IMR-90 (cell line): ENCODE measurements at regions not wholly inside any gene's neighbourhood (a gene's known extent, or its start where the extent isn't known, plus 50 kb on each side); places are given as distances from the start of the nearest gene placed in this dataset.

Experiments used
- ATAC-seq: fragments of 200-7000 bp; cut with Tn5 transposase; 2 replicates; pipeline ENCODE4 v1.9.1; 2020; ENCODE audit warnings: low read depth, mild to moderate bottlenecking, moderate library complexity
- BruUV-seq: library from RNA; stranded (reverse); fragments of 400-500 nt; replicated peaks from 2 replicates; lab custom pipeline; 2021; lab: Mats Ljungman, UMichigan
- CTCF ChIA-PET: fragments of 300-600 bp; formaldehyde crosslinking; extraction: SDS; loops from one replicate; lab custom pipeline; 2021; ENCODE audit warnings: antibody characterized with exemption; lab: Yijun Ruan, JAX
- POLR2A ChIA-PET: fragments of 300-600 bp; sonication (Branson Sonifier 250); formaldehyde crosslinking; loops from one replicate; lab custom pipeline; 2022; ENCODE audit warnings: antibody characterized with exemption; ENCODE audit not compliant: unreplicated experiment; lab: Charles Lee
- DNase-seq: peaks from one replicate; pipeline ENCODE4 v3.0.0; 2013
- H2AFZ ChIP-seq: replicated peaks from 2 replicates; pipeline ENCODE3; 2013; ENCODE audit warnings: low read length, mild to moderate bottlenecking; ENCODE audit not compliant: poor library complexity
- H2AK5ac ChIP-seq: 2 replicates; pipeline ENCODE4 v1.6.1; 2013; ENCODE audit warnings: low read depth, low read length, inconsistent platforms
- H2AK9ac ChIP-seq: replicated peaks from 2 replicates; pipeline ENCODE3; 2013; ENCODE audit warnings: mild to moderate bottlenecking, low read depth, low read length, moderate library complexity; ENCODE audit not compliant: poor library complexity
- H2BK120ac ChIP-seq: 2 replicates; pipeline ENCODE4 v1.6.1; 2013; ENCODE audit warnings: low read depth, low read length, inconsistent platforms
- H2BK15ac ChIP-seq: 3 replicates; pipeline ENCODE4 v1.6.1; 2013; ENCODE audit warnings: low read depth, low read length, inconsistent platforms
- H2BK20ac ChIP-seq: 2 replicates; pipeline ENCODE4 v1.6.1; 2013; ENCODE audit warnings: low read depth, mild to moderate bottlenecking, inconsistent platforms, low read length, moderate library complexity
- H2BK5ac ChIP-seq: 2 replicates; pipeline ENCODE4 v1.6.1; 2013; ENCODE audit warnings: mild to moderate bottlenecking, low read depth, low read length, inconsistent platforms; ENCODE audit not compliant: poor library complexity, severe bottlenecking
- H3K14ac ChIP-seq: replicated peaks from 2 replicates; pipeline ENCODE4 v1.6.1; 2013; ENCODE audit warnings: low read depth, low read length, inconsistent platforms
- H3K18ac ChIP-seq: 2 replicates; pipeline ENCODE4 v1.6.1; 2013; ENCODE audit warnings: low read depth, low read length, control low read depth
- H3K23ac ChIP-seq: 2 replicates; pipeline ENCODE4 v1.6.1; 2013; ENCODE audit warnings: low read depth, low read length, inconsistent platforms
- H3K27ac ChIP-seq: 2 replicates; pipeline ENCODE4 v1.5.1; 2013; ENCODE audit warnings: mild to moderate bottlenecking, control low read depth, low read length; ENCODE audit not compliant: insufficient read depth
- H3K27me3 ChIP-seq: 2 replicates; pipeline ENCODE4 v1.6.1; 2013; ENCODE audit warnings: low read length; ENCODE audit not compliant: control insufficient read depth, insufficient read depth
- H3K36me3 ChIP-seq: 2 replicates; pipeline ENCODE4 v1.6.1; 2013; ENCODE audit warnings: low read length, mixed read lengths; ENCODE audit not compliant: control insufficient read depth, insufficient read depth
- H3K4ac ChIP-seq: 2 replicates; pipeline ENCODE4 v1.6.1; 2013; ENCODE audit warnings: low read depth, low read length, inconsistent platforms
- H3K4me1 ChIP-seq: 2 replicates; pipeline ENCODE4 v1.6.1; 2013; ENCODE audit warnings: low read length, mixed read lengths; ENCODE audit not compliant: control insufficient read depth, insufficient read depth
- H3K4me2 ChIP-seq: 2 replicates; pipeline ENCODE4 v1.6.1; 2013; ENCODE audit warnings: low read depth, mild to moderate bottlenecking, control low read depth, low read length, moderate library complexity
- H3K4me3 ChIP-seq: 2 replicates; pipeline ENCODE4 v1.5.1; 2013; ENCODE audit warnings: low read depth, mild to moderate bottlenecking, control low read depth, low read length, moderate library complexity; ENCODE audit not compliant: insufficient read depth
- H3K56ac ChIP-seq: 2 replicates; pipeline ENCODE4 v1.6.1; 2013; ENCODE audit warnings: low read length, inconsistent platforms; ENCODE audit not compliant: insufficient read depth; ENCODE audit errors: extremely low read depth
- H3K79me1 ChIP-seq, 2 experiments: 2 replicates each; pipeline ENCODE4 v1.6.1; 2013; ENCODE audit warnings: low read length in 2 of 2, inconsistent platforms in 1 of 2, low read depth in 1 of 2
- H3K9ac ChIP-seq: 2 replicates; pipeline ENCODE4 v1.6.1; 2013; ENCODE audit warnings: low read depth, low read length, control low read depth
- H3K9me1 ChIP-seq: 2 replicates; pipeline ENCODE4 v1.6.1; 2013; ENCODE audit warnings: low read length, inconsistent platforms; ENCODE audit not compliant: insufficient read depth
- H3K9me3 ChIP-seq: 2 replicates; pipeline ENCODE4 v1.6.1; 2013; ENCODE audit warnings: low read length; ENCODE audit not compliant: control insufficient read depth, insufficient read depth
- H4K20me1 ChIP-seq: 2 replicates; pipeline ENCODE4 v1.6.1; 2013; ENCODE audit warnings: low read length, inconsistent platforms; ENCODE audit not compliant: insufficient read depth
- H4K5ac ChIP-seq: 2 replicates; pipeline ENCODE4 v1.6.1; 2013; ENCODE audit warnings: mild to moderate bottlenecking, low read depth, low read length, control low read depth
- H4K8ac ChIP-seq, 2 experiments: 2 replicates each; pipeline ENCODE4 v1.6.1; 2013; ENCODE audit warnings: low read depth in 2 of 2, low read length in 2 of 2, control low read depth in 1 of 2, inconsistent platforms in 1 of 2
- H4K91ac ChIP-seq: 2 replicates; pipeline ENCODE4 v1.6.1; 2013; ENCODE audit warnings: low read depth, low read length, inconsistent platforms; ENCODE audit not compliant: insufficient read depth
- BHLHE40 ChIP-seq: fragments of 150-350 bp; IDR thresholded peaks from 2 replicates; pipeline ENCODE4 v1.6.1; 2016; ENCODE audit warnings: mild to moderate bottlenecking, low read depth, low read length
- CEBPB ChIP-seq: IDR thresholded peaks from 2 replicates; pipeline ENCODE4 v1.6.1; 2012; ENCODE audit warnings: low read depth, low read length, improper control_type of control experiment
- FOS ChIP-seq: fragments of 150-350 bp; IDR thresholded peaks from 2 replicates; pipeline ENCODE4 v1.6.1; 2016; ENCODE audit warnings: low read depth, low read length
- MAFK ChIP-seq: IDR thresholded peaks from 2 replicates; pipeline ENCODE4 v1.6.1; 2012; ENCODE audit warnings: low read depth, low read length, improper control_type of control experiment
- NFE2L2 ChIP-seq: fragments of 150-350 bp; IDR thresholded peaks from 2 replicates; pipeline ENCODE4 v1.6.1; 2016; ENCODE audit warnings: low read depth, mild to moderate bottlenecking, low read length
- RCOR1 ChIP-seq: IDR thresholded peaks from 2 replicates; pipeline ENCODE4 v1.6.1; 2012; ENCODE audit warnings: mild to moderate bottlenecking, low read length, improper control_type of control experiment; ENCODE audit not compliant: insufficient replicate concordance
- SMC3 ChIP-seq: fragments of 150-350 bp; IDR thresholded peaks from 2 replicates; pipeline ENCODE4 v1.6.1; 2016; ENCODE audit warnings: low read depth, mild to moderate bottlenecking, antibody characterized with exemption, low read length, moderate library complexity
- WGBS, 2 experiments: methylation state at CpG; one replicate each; pipeline versions ENCODE4 v1.1.5 to v1.1.7; 2013; ENCODE audit warnings: missing lambda C conversion rate in 2 of 2; ENCODE audit not compliant: insufficient read length in 1 of 2; ENCODE audit errors: extremely low coverage in 2 of 2; 5-methylcytosine and 5-hydroxymethylcytosine counted together
- dilution Hi-C: fragments of 300-500 bp; cut with HindIII; formaldehyde crosslinking; loops from one replicate; pipeline ENCODE4 v1.14.3; 2018; ENCODE audit warnings: low sequenced_read_pairs; ENCODE audit not compliant: unreplicated experiment
- in situ Hi-C: fragments of 300-500 bp; cut with MboI; formaldehyde crosslinking; loops from 3 replicates; pipeline ENCODE4 v1.14.3; 2019; ENCODE audit warnings: low sequenced_read_pairs, inconsistent platforms, mixed read lengths
- intact Hi-C: fragments of 100-400 bp; cut with micrococcal nuclease; formaldehyde crosslinking; loops from 2 replicates; pipeline ENCODE4 v1.10.0; 2022
- TF ChIP-seq, protein P1 (sequence below): fragments of 150-350 bp; IDR thresholded peaks from 2 replicates; pipeline ENCODE4 v1.6.1; 2016; ENCODE audit warnings: low read depth, mild to moderate bottlenecking, low read length, moderate library complexity, borderline replicate concordance
- TF ChIP-seq, protein P2 (sequence below): fragments of 150-350 bp; IDR thresholded peaks from 2 replicates; pipeline ENCODE4 v1.6.1; 2017; ENCODE audit warnings: mild to moderate bottlenecking, antibody characterized with exemption, low read length, low read depth
- TF ChIP-seq, protein P3 (sequence below): conservative IDR thresholded peaks from 2 replicates; pipeline ENCODE4 v1.5.1; 2012; ENCODE audit warnings: mild to moderate bottlenecking, low read depth, low read length, improper control_type of control experiment

DNA sequence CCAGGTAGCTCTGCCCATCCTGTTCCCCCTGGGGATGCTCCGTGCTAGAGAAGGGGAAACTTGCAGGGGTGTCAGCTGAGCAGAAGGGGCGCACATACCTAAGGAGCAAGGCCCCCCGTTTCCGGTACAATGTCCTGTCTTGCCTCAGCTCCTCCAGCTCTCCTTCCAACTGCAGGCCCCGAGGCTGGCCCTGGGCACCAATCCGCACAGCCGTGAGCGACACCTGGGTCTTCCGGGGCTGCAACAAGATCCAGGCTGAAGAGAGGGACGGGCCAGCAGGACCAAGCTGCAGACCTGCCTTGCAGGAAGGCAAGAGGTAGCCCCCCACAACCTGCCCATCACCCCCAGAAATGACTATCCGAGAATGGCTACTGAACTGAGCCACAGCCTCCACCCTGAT, 102.6 kb downstream of the RMI2 start:
- dilution Hi-C loops (no loop called here), intact Hi-C loops (no loop called here), in situ Hi-C loops (no loop called here)
- ChIA-PET CTCF (no interaction called here), POLR2A (no interaction called here)
- no peak overlapping the region for H3K23ac ChIP-seq
- no peaks in the 10 kb centered on the region for H3K9me1 ChIP-seq
- no peak overlapping the region for H3K27ac ChIP-seq
- H3K36me3 ChIP-seq: no peaks in the 10 kb centered on the region
- ATAC-seq: no peak
- H3K56ac ChIP-seq: no peak overlapping the region
- H4K5ac ChIP-seq: no peak overlapping the region
- 67% methylated on average over 3 of the region's 11 CpGs; no CpG with 5 or more reads in 1 of the 2 experiments for WGBS, 2 experiments
- no peaks in the 10 kb centered on the region for H3K79me1 ChIP-seq
- no peaks in the 10 kb centered on the region for H3K4me1 ChIP-seq
- no peak overlapping the region for H2BK120ac ChIP-seq
- no peak for DNase-seq
- H3K4ac ChIP-seq: no peak overlapping the region
- no peak overlapping the region for H3K9ac ChIP-seq
- BruUV-seq: no TSS peak
- H3K14ac ChIP-seq: no peak overlapping the region
- no peak overlapping the region for H4K8ac ChIP-seq
- no peaks in the 10 kb centered on the region for H3K9me3 ChIP-seq
- no peak overlapping the region for H3K4me2 ChIP-seq
- no peak overlapping the region for H3K18ac ChIP-seq
- H2BK15ac ChIP-seq: no peak overlapping the region
- no peaks in the 10 kb centered on the region for H4K20me1 ChIP-seq
- H4K91ac ChIP-seq: no peak overlapping the region
- no peak overlapping the region for H3K4me3 ChIP-seq
- no peak overlapping the region for H2BK20ac ChIP-seq
- H2AFZ ChIP-seq: no peak overlapping the region
- H3K27me3 ChIP-seq: peaks cover 36% of the 10 kb centered on the region
- no peak overlapping the region for H2AK5ac ChIP-seq
- H2AK9ac ChIP-seq: peak overlapping the region; percentile 50
- H2BK5ac ChIP-seq: no peak overlapping the region
- TF ChIP-seq RCOR1: no peak
- TF ChIP-seq CEBPB: no peak
- TF ChIP-seq, protein P1, sequence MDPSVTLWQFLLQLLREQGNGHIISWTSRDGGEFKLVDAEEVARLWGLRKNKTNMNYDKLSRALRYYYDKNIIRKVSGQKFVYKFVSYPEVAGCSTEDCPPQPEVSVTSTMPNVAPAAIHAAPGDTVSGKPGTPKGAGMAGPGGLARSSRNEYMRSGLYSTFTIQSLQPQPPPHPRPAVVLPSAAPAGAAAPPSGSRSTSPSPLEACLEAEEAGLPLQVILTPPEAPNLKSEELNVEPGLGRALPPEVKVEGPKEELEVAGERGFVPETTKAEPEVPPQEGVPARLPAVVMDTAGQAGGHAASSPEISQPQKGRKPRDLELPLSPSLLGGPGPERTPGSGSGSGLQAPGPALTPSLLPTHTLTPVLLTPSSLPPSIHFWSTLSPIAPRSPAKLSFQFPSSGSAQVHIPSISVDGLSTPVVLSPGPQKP: no peak
- TF ChIP-seq, protein P2, sequence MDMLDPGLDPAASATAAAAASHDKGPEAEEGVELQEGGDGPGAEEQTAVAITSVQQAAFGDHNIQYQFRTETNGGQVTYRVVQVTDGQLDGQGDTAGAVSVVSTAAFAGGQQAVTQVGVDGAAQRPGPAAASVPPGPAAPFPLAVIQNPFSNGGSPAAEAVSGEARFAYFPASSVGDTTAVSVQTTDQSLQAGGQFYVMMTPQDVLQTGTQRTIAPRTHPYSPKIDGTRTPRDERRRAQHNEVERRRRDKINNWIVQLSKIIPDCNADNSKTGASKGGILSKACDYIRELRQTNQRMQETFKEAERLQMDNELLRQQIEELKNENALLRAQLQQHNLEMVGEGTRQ: no peak
- TF ChIP-seq NFE2L2: no peak
- no peak for TF ChIP-seq SMC3
- TF ChIP-seq, protein P3, sequence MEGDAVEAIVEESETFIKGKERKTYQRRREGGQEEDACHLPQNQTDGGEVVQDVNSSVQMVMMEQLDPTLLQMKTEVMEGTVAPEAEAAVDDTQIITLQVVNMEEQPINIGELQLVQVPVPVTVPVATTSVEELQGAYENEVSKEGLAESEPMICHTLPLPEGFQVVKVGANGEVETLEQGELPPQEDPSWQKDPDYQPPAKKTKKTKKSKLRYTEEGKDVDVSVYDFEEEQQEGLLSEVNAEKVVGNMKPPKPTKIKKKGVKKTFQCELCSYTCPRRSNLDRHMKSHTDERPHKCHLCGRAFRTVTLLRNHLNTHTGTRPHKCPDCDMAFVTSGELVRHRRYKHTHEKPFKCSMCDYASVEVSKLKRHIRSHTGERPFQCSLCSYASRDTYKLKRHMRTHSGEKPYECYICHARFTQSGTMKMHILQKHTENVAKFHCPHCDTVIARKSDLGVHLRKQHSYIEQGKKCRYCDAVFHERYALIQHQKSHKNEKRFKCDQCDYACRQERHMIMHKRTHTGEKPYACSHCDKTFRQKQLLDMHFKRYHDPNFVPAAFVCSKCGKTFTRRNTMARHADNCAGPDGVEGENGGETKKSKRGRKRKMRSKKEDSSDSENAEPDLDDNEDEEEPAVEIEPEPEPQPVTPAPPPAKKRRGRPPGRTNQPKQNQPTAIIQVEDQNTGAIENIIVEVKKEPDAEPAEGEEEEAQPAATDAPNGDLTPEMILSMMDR: no peak
- no peak for TF ChIP-seq MAFK
- no peak for TF ChIP-seq FOS
- TF ChIP-seq BHLHE40: no peak
